Sigmoid colon (tissue), 4 donors: ENCODE measurements at regions not wholly inside any gene's neighbourhood (a gene's known extent, or its start where the extent isn't known, plus 50 kb on each side); places are given as distances from the start of the nearest gene placed in this dataset.

ENCODE experiments used
- POLR2AphosphoS5 ChIP-seq, 4 donors: sonication (generic); formaldehyde crosslinking; IDR thresholded peaks; one replicate each; pipeline ENCODE4 v1.6.1; 2017; ENCODE audit warnings: antibody characterized with exemption in 4 of 4
- TF ChIP-seq, protein P1 (sequence below), 4 experiments: fragments of 450-650 bp in 3 of 4; fragments of 200-600 bp in 1 of 4; IDR thresholded peaks; one replicate each; pipeline ENCODE4 v1.5.1; 2016 to 2019; ENCODE audit warnings: antibody characterized with exemption in 4 of 4, mild to moderate bottlenecking in 3 of 4, moderate library complexity in 2 of 4

DNA sequence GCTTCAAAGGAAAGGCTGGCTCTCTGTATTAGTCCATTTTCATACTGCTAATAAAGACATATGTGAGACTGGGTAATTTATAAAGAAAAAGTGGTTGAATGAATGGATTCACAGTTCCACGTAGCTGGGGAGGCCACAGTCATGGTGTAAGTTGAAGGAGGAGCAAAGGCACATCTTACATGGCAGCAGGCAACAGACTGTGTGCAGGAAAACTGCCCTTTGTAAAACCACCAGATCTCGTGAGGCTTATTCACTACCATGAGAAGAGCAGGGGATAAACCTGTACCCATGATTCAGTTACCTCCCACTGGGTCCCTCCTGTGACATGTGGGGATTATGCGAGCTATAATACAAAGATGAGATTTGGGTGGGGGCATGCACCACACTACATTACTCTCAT lies 1486.6 kb downstream of the PCDH7 start:
- TF ChIP-seq, protein P1, sequence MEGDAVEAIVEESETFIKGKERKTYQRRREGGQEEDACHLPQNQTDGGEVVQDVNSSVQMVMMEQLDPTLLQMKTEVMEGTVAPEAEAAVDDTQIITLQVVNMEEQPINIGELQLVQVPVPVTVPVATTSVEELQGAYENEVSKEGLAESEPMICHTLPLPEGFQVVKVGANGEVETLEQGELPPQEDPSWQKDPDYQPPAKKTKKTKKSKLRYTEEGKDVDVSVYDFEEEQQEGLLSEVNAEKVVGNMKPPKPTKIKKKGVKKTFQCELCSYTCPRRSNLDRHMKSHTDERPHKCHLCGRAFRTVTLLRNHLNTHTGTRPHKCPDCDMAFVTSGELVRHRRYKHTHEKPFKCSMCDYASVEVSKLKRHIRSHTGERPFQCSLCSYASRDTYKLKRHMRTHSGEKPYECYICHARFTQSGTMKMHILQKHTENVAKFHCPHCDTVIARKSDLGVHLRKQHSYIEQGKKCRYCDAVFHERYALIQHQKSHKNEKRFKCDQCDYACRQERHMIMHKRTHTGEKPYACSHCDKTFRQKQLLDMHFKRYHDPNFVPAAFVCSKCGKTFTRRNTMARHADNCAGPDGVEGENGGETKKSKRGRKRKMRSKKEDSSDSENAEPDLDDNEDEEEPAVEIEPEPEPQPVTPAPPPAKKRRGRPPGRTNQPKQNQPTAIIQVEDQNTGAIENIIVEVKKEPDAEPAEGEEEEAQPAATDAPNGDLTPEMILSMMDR (IDR thresholded peaks at IDR 0.05): no peak
- no peak for TF ChIP-seq POLR2AphosphoS5 (IDR thresholded peaks at IDR 0.05)
